ENCODE measurements at regions not wholly inside any gene's neighbourhood (a gene's known extent, or its start where the extent isn't known, plus 50 kb on each side); places are given as distances from the start of the nearest gene placed in this dataset.

GRCh38 chr17:71757956-71758355 is 362.9 kb upstream of the SOX9 start:
- TF ChIP-seq POLR2A (IDR thresholded peaks at IDR 0.05; ENCODE audit: low read length) (no peak), CTCF (IDR thresholded peaks at IDR 0.05) (no peak), PHF8 (IDR thresholded peaks at IDR 0.05; ENCODE audit: borderline replicate concordance, low read depth) (no peak), USF2 (IDR thresholded peaks at IDR 0.05) (no peak), MAX (IDR thresholded peaks at IDR 0.05) (no peak), EP300 (IDR thresholded peaks at IDR 0.05) (no peak), MYC (IDR thresholded peaks at IDR 0.05; ENCODE audit: borderline replicate concordance, low read length) (no peak), RCOR1 (IDR thresholded peaks at IDR 0.05; ENCODE audit: low read depth, low read length) (no peak), REST (IDR thresholded peaks at IDR 0.05) (no peak), ZSCAN20 (CRISPR knock-in tag; IDR thresholded peaks at IDR 0.05) (no peak)
